OCI-LY3 (cell line): ENCODE measurements at regions not wholly inside any gene's neighbourhood (a gene's known extent, or its start where the extent isn't known, plus 50 kb on each side); places are given as distances from the start of the nearest gene placed in this dataset.
"Not testable (repeated sequence)": the region's sequence is repeated elsewhere in the genome, so short reads cannot be mapped to it uniquely, and the experiment has no call there.

ENCODE experiments used
- H2AFZ ChIP-seq: fragments of 200-600, 300-600 bp; shearing (Covaris generic); 2 replicates; pipeline ENCODE4 v1.6.0; 2014; ENCODE audit warnings: antibody characterized with exemption, low read depth, low read length
- H3K27ac ChIP-seq: fragments of 200-600, 300-600 bp; sonication (generic); 2 replicates; pipeline ENCODE4 v1.5.1; 2014; ENCODE audit warnings: mild to moderate bottlenecking, low read length, moderate library complexity, mixed read lengths
- H3K27me3 ChIP-seq: fragments of 200-600, 300-600 bp; sonication (generic); 2 replicates; pipeline ENCODE4 v1.6.1; 2014; ENCODE audit warnings: low read depth, low read length, mixed read lengths
- H3K36me3 ChIP-seq: fragments of 200-600, 300-600 bp; sonication (generic); replicated peaks from 2 replicates; pipeline ENCODE3; 2014; ENCODE audit warnings: low read depth, low read length, mixed read lengths
- H3K4me1 ChIP-seq: fragments of 300-600, 200-600 bp; sonication (generic); 2 replicates; pipeline ENCODE4 v1.6.1; 2014; ENCODE audit warnings: low read length, mixed read lengths
- H3K4me2 ChIP-seq: fragments of 200-600, 300-600 bp; sonication (generic); 2 replicates; pipeline ENCODE4 v1.6.1; 2014; ENCODE audit warnings: low read length, mixed read lengths
- H3K4me3 ChIP-seq: fragments of 300-600, 200-600 bp; sonication (generic); 2 replicates; pipeline ENCODE4 v1.5.1; 2014; ENCODE audit warnings: antibody characterized with exemption, mild to moderate bottlenecking, low read length, moderate library complexity
- H3K79me2 ChIP-seq: fragments of 300-600, 200-600 bp; shearing (Covaris generic); 2 replicates; pipeline ENCODE4 v1.6.1; 2014; ENCODE audit warnings: mild to moderate bottlenecking, low read length, mixed read lengths
- H3K9ac ChIP-seq: fragments of 300-600, 200-600 bp; shearing (Covaris generic); 2 replicates; pipeline ENCODE4 v1.6.0; 2014; ENCODE audit warnings: mild to moderate bottlenecking, low read length, moderate library complexity
- H3K9me3 ChIP-seq: fragments of 200-600, 300-600 bp; shearing (Covaris generic); 2 replicates; pipeline ENCODE4 v1.6.1; 2014; ENCODE audit warnings: low read length, mixed read lengths; ENCODE audit not compliant: insufficient read depth
- H4K20me1 ChIP-seq: fragments of 200-600, 300-600 bp; sonication (generic); 2 replicates; pipeline ENCODE4 v1.6.1; 2016; ENCODE audit warnings: low read length, mixed read lengths; ENCODE audit not compliant: insufficient read depth
- CTCF ChIP-seq: fragments of 200-600, 300-600 bp; sonication (generic); IDR thresholded peaks from 2 replicates; pipeline ENCODE4 v1.5.1; 2014; ENCODE audit warnings: antibody characterized with exemption, low read length, low read depth
- EZH2phosphoT487 ChIP-seq: fragments of 200-600 bp; shearing (Covaris generic); IDR thresholded peaks from 2 replicates; pipeline ENCODE4 v1.6.1; 2018; ENCODE audit warnings: antibody characterized with exemption, mixed run types, low read depth

DNA sequence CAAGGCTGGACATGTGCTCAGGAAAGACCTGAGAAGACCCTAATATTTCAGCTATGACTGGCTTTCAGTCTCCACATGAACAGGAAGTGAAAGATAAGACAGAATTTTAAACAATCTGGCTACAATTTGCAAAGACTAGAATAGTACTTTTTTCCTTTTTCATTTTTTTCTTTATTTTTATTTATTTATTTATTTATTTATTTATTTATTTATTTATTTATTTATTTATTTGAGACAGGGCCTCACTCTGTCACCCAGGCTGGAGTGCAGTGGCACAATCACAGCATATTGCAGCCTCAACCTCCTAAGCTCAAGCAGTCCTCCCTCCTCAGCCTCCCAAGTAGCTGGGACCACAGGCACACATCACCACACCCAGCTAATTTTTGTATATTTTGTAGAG is 61.1 kb upstream of the PHF6 start:
- H4K20me1 ChIP-seq, H3K4me1 ChIP-seq, H3K9me3 ChIP-seq, H3K36me3 ChIP-seq, H3K4me3 ChIP-seq, H3K27me3 ChIP-seq, H3K9ac ChIP-seq, H3K79me2 ChIP-seq: not testable (repeated sequence)
- Histone ChIP-seq H2AFZ (peak overlapping the region; percentile 11; the same call in 1 of the 2 replicates), H3K4me2 (peak overlapping the region; percentile 34), H3K27ac (peak overlapping the region; percentile 52; the same call in 1 of the 2 replicates)

DNA sequence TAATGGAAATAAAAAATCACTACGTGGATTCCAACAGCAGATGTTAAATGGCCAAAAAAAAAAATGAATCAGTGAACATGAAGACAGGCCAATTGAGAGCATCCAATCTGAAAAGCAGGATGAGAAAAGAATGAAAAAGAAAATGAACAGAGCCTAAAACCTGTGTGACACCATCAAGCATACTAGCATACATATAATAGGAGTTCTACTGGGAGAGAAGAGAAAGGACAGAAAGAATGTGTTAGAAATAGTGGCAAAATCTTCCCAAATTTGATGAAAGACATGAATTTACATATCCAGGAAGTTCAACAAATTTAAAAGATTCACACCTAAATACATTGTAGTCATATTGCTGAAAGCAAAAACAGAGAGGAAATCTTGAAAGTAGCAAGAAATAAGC is 59.7 kb upstream of the PHF6 start:
- no peak overlapping the region for H3K4me2 ChIP-seq
- no peaks in the 10 kb centered on the region for H3K79me2 ChIP-seq
- TF ChIP-seq EZH2phosphoT487 (no peak), CTCF (no peak)
- H3K4me3 ChIP-seq: no peak overlapping the region
- peaks cover 5% of the 10 kb centered on the region for H3K4me1 ChIP-seq
- H3K36me3 ChIP-seq: no peaks in the 10 kb centered on the region
- no peak overlapping the region for H3K9ac ChIP-seq
- H3K27ac ChIP-seq: no peak overlapping the region
- no peaks in the 10 kb centered on the region for H4K20me1 ChIP-seq
- no peak overlapping the region for H2AFZ ChIP-seq
- H3K9me3 ChIP-seq: no peaks in the 10 kb centered on the region; the same call in 1 of the 2 replicates
- H3K27me3 ChIP-seq: no peaks in the 10 kb centered on the region

- Histone ChIP-seq H3K27me3 (no peaks in the 10 kb centered on the region), H3K9me3 (no peaks in the 10 kb centered on the region; the same call in 1 of the 2 replicates), H4K20me1 (no peaks in the 10 kb centered on the region), H3K4me3 (no peak overlapping the region), H3K79me2 (no peaks in the 10 kb centered on the region), H3K27ac (no peak overlapping the region), H3K4me2 (no peak overlapping the region), H3K36me3 (no peaks in the 10 kb centered on the region), H3K9ac (no peak overlapping the region), H3K4me1 (peaks cover 5% of the 10 kb centered on the region), H2AFZ (no peak overlapping the region)
- TF ChIP-seq EZH2phosphoT487: no peak
- no peak for TF ChIP-seq CTCF
These were observed 57.2 kb upstream of the PHF6 start for GRCh38 chrX:134315866-134316265.
